SK-N-SH (cell line): ENCODE measurements at regions not wholly inside any gene's neighbourhood (a gene's known extent, or its start where the extent isn't known, plus 50 kb on each side); places are given as distances from the start of the nearest gene placed in this dataset.

Experiments used
- CTCF ChIA-PET: fragments of 300-600, 350-600 bp; formaldehyde crosslinking; extraction: SDS; loops from one replicate; lab custom pipeline; 2021; lab: Yijun Ruan, JAX
- POLR2A ChIA-PET: fragments of 350-600 bp; sonication (Branson Sonifier 250); formaldehyde crosslinking; extraction: SDS; loops from one replicate; lab custom pipeline; 2020; ENCODE audit warnings: antibody characterized with exemption, inconsistent platforms; lab: Yijun Ruan, JAX
- DNase-seq: peaks from one replicate; pipeline ENCODE4 v3.0.0; 2012
- H2AFZ ChIP-seq: fragments of 200-600 bp; sonication (generic); 2 replicates; pipeline ENCODE4 v1.8.1; 2016; ENCODE audit warnings: antibody characterized with exemption, mild to moderate bottlenecking, low read depth
- H3F3A ChIP-seq: fragments of 200-600 bp; sonication (generic); replicated peaks from 2 replicates; pipeline ENCODE3; 2016; ENCODE audit warnings: antibody characterized with exemption, mild to moderate bottlenecking; ENCODE audit not compliant: insufficient read depth
- H3K27ac ChIP-seq, 2 experiments: fragments of 200-500 bp in 1 of 2; fragments of 200-600 bp in 1 of 2; sonication (Bioruptor generic) in 1 of 2; sonication (generic), shearing (Covaris generic) in 1 of 2; 2 replicates each; pipeline versions ENCODE4 v1.5.1 to v1.6.1; 2014 to 2016; ENCODE audit warnings: low read depth in 2 of 2, inconsistent platforms in 1 of 2, low read length in 1 of 2, mild to moderate bottlenecking in 1 of 2, mixed read lengths in 1 of 2
- H3K27me3 ChIP-seq: fragments of 200-600 bp; sonication (generic), shearing (Covaris generic); 2 replicates; pipeline ENCODE4 v1.6.1; 2016; ENCODE audit warnings: mixed run types; ENCODE audit not compliant: insufficient read depth
- H3K36me3 ChIP-seq, 2 experiments: fragments of 200-500 bp in 1 of 2; fragments of 200-600 bp in 1 of 2; sonication (Bioruptor generic) in 1 of 2; sonication (generic) in 1 of 2; replicated peaks in 1 of 2; 2 replicates each; pipeline versions ENCODE3 to v1.5.1; 2014 to 2016; ENCODE audit warnings: low read length in 1 of 2, mild to moderate bottlenecking in 1 of 2; ENCODE audit not compliant: insufficient read depth in 2 of 2, control insufficient read depth in 1 of 2
- H3K4me1 ChIP-seq, 2 experiments: fragments of 200-500 bp in 1 of 2; fragments of 200-600 bp in 1 of 2; sonication (Bioruptor generic) in 1 of 2; sonication (generic), shearing (Covaris generic) in 1 of 2; 2 replicates each; pipeline versions ENCODE4 v1.5.1 to v1.6.1; 2014 to 2016; ENCODE audit warnings: low read depth in 1 of 2, low read length in 1 of 2, mixed run types in 1 of 2; ENCODE audit not compliant: insufficient read depth in 2 of 2, control insufficient read depth in 1 of 2
- H3K4me2 ChIP-seq: fragments of 200-600 bp; sonication (generic), shearing (Covaris generic); 2 replicates; pipeline ENCODE4 v1.6.1; 2017; ENCODE audit warnings: mixed run types
- H3K4me3 ChIP-seq, 2 experiments: fragments of 200-500 bp in 1 of 2; fragments of 200-600 bp in 1 of 2; sonication (Bioruptor generic) in 1 of 2; sonication (generic), shearing (Covaris generic) in 1 of 2; 2 replicates each; pipeline versions ENCODE4 v1.5.1 to v1.8.1; 2014 to 2016; ENCODE audit warnings: low read depth in 2 of 2, inconsistent platforms in 1 of 2, low read length in 1 of 2, mild to moderate bottlenecking in 1 of 2, mixed read lengths in 1 of 2, moderate library complexity in 1 of 2
- H3K79me2 ChIP-seq: fragments of 200-600 bp; sonication (generic); 2 replicates; pipeline ENCODE4 v1.8.1; 2017; ENCODE audit warnings: mild to moderate bottlenecking; ENCODE audit not compliant: insufficient read depth
- H3K9ac ChIP-seq: fragments of 200-600 bp; sonication (generic); 2 replicates; pipeline ENCODE4 v1.6.1; 2017; ENCODE audit warnings: mixed run types
- H3K9me2 ChIP-seq: fragments of 200-600 bp; sonication (generic); 2 replicates; pipeline ENCODE4 v1.6.1; 2017; ENCODE audit warnings: mixed run types
- H3K9me3 ChIP-seq: fragments of 200-600 bp; sonication (generic); 2 replicates; pipeline ENCODE4 v1.6.1; 2017; ENCODE audit warnings: mixed run types, mild to moderate bottlenecking, moderate library complexity
- H4K20me1 ChIP-seq: fragments of 200-600 bp; sonication (generic); 2 replicates; pipeline ENCODE4 v1.6.1; 2017; ENCODE audit warnings: mild to moderate bottlenecking, mixed run types; ENCODE audit not compliant: insufficient read depth
- CHD2 ChIP-seq: fragments of 150-350 bp; IDR thresholded peaks from 2 replicates; pipeline ENCODE4 v1.6.1; 2018; ENCODE audit warnings: low read length; ENCODE audit not compliant: partially characterized antibody
- ELF1 ChIP-seq: IDR thresholded peaks from 2 replicates; pipeline ENCODE4 v1.4.0; 2012
- EP300 ChIP-seq, 2 experiments: IDR thresholded peaks; 2 replicates each; pipeline versions ENCODE4 v1.4.0 to v1.6.1; 2012; ENCODE audit warnings: borderline replicate concordance in 1 of 2, low read depth in 1 of 2, low read length in 1 of 2
- EZH2phosphoT487 ChIP-seq: fragments of 200-600 bp; sonication (generic); IDR thresholded peaks from 2 replicates; pipeline ENCODE4 v1.6.1; 2017; ENCODE audit warnings: low read depth, mixed run types, mild to moderate bottlenecking, antibody characterized with exemption, moderate library complexity, borderline replicate concordance
- FOSL2 ChIP-seq: IDR thresholded peaks from 2 replicates; pipeline ENCODE4 v1.4.0; 2012; ENCODE audit warnings: low read depth, mild to moderate bottlenecking, moderate library complexity, borderline replicate concordance
- FOXJ3 ChIP-seq: sonication (generic); formaldehyde crosslinking; IDR thresholded peaks from 2 replicates; pipeline ENCODE4 v1.5.1; 2020; ENCODE audit warnings: mild to moderate bottlenecking, missing genetic modification reagents
- FOXM1 ChIP-seq: IDR thresholded peaks from 2 replicates; pipeline ENCODE4 v1.4.0; 2012; ENCODE audit warnings: low read depth, mild to moderate bottlenecking
- GABPA ChIP-seq: IDR thresholded peaks from 2 replicates; pipeline ENCODE4 v1.4.0; 2012; ENCODE audit warnings: low read depth, mild to moderate bottlenecking
- GATA2 ChIP-seq: sonication (generic); formaldehyde crosslinking; IDR thresholded peaks from 2 replicates; pipeline ENCODE4 v1.5.0; 2020; ENCODE audit warnings: mild to moderate bottlenecking, missing genetic modification reagents
- JUND ChIP-seq: IDR thresholded peaks from 2 replicates; pipeline ENCODE4 v1.4.0; 2012
- NFIC ChIP-seq: IDR thresholded peaks from 2 replicates; pipeline ENCODE4 v1.4.0; 2012; ENCODE audit warnings: borderline replicate concordance
- NRF1 ChIP-seq: IDR thresholded peaks from 2 replicates; pipeline ENCODE4 v1.6.1; 2012; ENCODE audit warnings: low read depth, mild to moderate bottlenecking, low read length
- PBX3 ChIP-seq: IDR thresholded peaks from 2 replicates; pipeline ENCODE4; 2012
- POLR2AphosphoS5 ChIP-seq: IDR thresholded peaks from 2 replicates; pipeline ENCODE4 v1.6.1; 2012; ENCODE audit warnings: low read depth, low read length
- RAD21 ChIP-seq: IDR thresholded peaks from 2 replicates; pipeline ENCODE4 v1.6.1; 2012; ENCODE audit warnings: mild to moderate bottlenecking, low read length
- RCOR1 ChIP-seq: fragments of 150-350 bp; IDR thresholded peaks from 2 replicates; pipeline ENCODE4 v1.6.1; 2017; ENCODE audit warnings: antibody characterized with exemption, low read length
- REST ChIP-seq: IDR thresholded peaks from 2 replicates; pipeline ENCODE4 v1.6.1; 2012; ENCODE audit warnings: mild to moderate bottlenecking, low read depth, low read length, moderate library complexity
- RFX5 ChIP-seq: IDR thresholded peaks from 2 replicates; pipeline ENCODE4 v1.6.1; 2012; ENCODE audit warnings: mild to moderate bottlenecking, improper control_type of control experiment, low read length
- SIN3A ChIP-seq: IDR thresholded peaks from 2 replicates; pipeline ENCODE4 v1.6.1; 2012; ENCODE audit warnings: low read depth, mild to moderate bottlenecking, low read length, moderate library complexity, borderline replicate concordance
- SMC3 ChIP-seq: IDR thresholded peaks from 2 replicates; pipeline ENCODE4 v1.6.1; 2012; ENCODE audit warnings: low read depth, low read length, improper control_type of control experiment
- TAF1 ChIP-seq: IDR thresholded peaks from 2 replicates; pipeline ENCODE4 v1.6.1; 2012; ENCODE audit warnings: low read depth, mild to moderate bottlenecking, low read length, moderate library complexity, borderline replicate concordance
- TCF12 ChIP-seq: IDR thresholded peaks from 2 replicates; pipeline ENCODE4 v1.4.0; 2012
- TEAD4 ChIP-seq: IDR thresholded peaks from 2 replicates; pipeline ENCODE4 v1.4.0; 2012; ENCODE audit warnings: mild to moderate bottlenecking, borderline replicate concordance; ENCODE audit not compliant: insufficient read depth
- whole genome bisulfite sequencing: methylation state at CpG from one replicate; pipeline ENCODE4 v1.1.6; 2017; ENCODE audit warnings: low lambda C conversion rate; 5-methylcytosine and 5-hydroxymethylcytosine counted together
- TF ChIP-seq, protein P1 (sequence below): fragments of 150-350 bp; IDR thresholded peaks from 2 replicates; pipeline ENCODE4 v1.6.1; 2016; ENCODE audit warnings: mild to moderate bottlenecking, low read depth, low read length
- TF ChIP-seq, protein P2 (sequence below): IDR thresholded peaks from 2 replicates; pipeline ENCODE4 v1.4.0; 2012; ENCODE audit warnings: low read depth

GRCh38 chr17:71922439-71922838 lies 198.4 kb upstream of the SOX9 start:
- H3K4me2 ChIP-seq, result no peak overlapping the region
- no peaks in the 10 kb centered on the region for H3F3A ChIP-seq
- no peak for TF ChIP-seq RAD21
- no peak for TF ChIP-seq FOXM1
- TF ChIP-seq NFIC, result no peak
- no peak for TF ChIP-seq RCOR1
- TF ChIP-seq EP300 (IDR thresholded peaks at IDR 0.05; ENCODE audit: borderline replicate concordance in 1 of 2, low read depth in 1 of 2, low read length in 1 of 2), result no peak
- TF ChIP-seq PBX3, result no peak
- TF ChIP-seq SIN3A, result no peak
- no peak for TF ChIP-seq TAF1
- TF ChIP-seq RFX5, result no peak
- no peak for TF ChIP-seq NRF1
- no peak for TF ChIP-seq FOXJ3
- TF ChIP-seq ELF1, result no peak
- TF ChIP-seq SMC3, result no peak
- TF ChIP-seq TEAD4, result no peak
- TF ChIP-seq, protein P1, sequence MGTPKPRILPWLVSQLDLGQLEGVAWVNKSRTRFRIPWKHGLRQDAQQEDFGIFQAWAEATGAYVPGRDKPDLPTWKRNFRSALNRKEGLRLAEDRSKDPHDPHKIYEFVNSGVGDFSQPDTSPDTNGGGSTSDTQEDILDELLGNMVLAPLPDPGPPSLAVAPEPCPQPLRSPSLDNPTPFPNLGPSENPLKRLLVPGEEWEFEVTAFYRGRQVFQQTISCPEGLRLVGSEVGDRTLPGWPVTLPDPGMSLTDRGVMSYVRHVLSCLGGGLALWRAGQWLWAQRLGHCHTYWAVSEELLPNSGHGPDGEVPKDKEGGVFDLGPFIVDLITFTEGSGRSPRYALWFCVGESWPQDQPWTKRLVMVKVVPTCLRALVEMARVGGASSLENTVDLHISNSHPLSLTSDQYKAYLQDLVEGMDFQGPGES, result no peak
- H3K4me1 ChIP-seq, result no peaks in the 10 kb centered on the region; a peak in 1 of 4 replicates
- DNase-seq, result no peak
- H3K9me3 ChIP-seq, result no peaks in the 10 kb centered on the region
- H3K27ac ChIP-seq, result no peak overlapping the region
- H2AFZ ChIP-seq, result no peak overlapping the region; the same call in 1 of the 2 replicates
- H3K79me2 ChIP-seq, result no peaks in the 10 kb centered on the region
- no peaks in the 10 kb centered on the region for H3K36me3 ChIP-seq
- H4K20me1 ChIP-seq, result no peaks in the 10 kb centered on the region
- H3K9me2 ChIP-seq, result no peaks in the 10 kb centered on the region
- H3K27me3 ChIP-seq, result no peaks in the 10 kb centered on the region
- ChIA-PET CTCF (no interaction called here), POLR2A (no interaction called here)
- H3K4me3 ChIP-seq, result no peak overlapping the region
- no peak overlapping the region for H3K9ac ChIP-seq

DNA sequence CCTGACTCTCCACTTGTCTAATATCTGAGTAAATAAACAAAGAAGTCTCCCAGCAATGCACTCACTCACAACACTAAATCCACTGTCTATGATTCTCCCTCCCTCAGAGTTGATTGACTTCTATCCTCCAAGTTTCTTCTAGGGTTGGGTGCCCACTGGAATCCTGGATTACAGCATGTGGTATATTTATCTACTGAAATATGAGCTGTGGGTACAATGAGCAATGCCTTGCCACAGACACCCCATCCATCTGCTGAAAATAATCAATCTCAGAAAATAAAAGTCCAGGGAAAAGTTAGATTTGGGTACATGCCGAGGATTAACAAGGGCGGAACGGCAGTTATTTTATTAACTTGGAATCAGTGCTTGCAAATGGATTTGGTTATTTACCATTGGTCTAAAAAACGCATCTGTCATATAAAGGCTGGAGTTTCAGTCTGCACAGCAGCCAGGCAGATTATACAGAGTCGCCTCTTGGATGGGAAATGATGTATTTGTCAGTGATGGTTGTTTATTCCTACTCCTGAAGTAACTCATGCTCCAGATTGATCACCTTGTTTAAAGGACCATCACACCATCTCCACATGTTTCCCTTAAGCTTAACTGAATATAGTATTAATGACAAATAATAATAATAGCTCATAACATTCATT lies 193.9 kb upstream of the SOX9 start:
- Histone ChIP-seq H3K27me3 (no peaks in the 10 kb centered on the region), H3K9me3 (no peaks in the 10 kb centered on the region), H3F3A (no peaks in the 10 kb centered on the region), H3K36me3 (no peaks in the 10 kb centered on the region), H3K9ac (no peak overlapping the region), H3K27ac (no peak overlapping the region), H3K4me1 (no peaks in the 10 kb centered on the region), H3K4me3 (no peak overlapping the region), H3K4me2 (no peak overlapping the region), H3K79me2 (no peaks in the 10 kb centered on the region), H2AFZ (no peak overlapping the region), H3K9me2 (no peaks in the 10 kb centered on the region), H4K20me1 (no peaks in the 10 kb centered on the region)
- no peak for DNase-seq
- 59% methylated on average over 5 of the region's 5 CpGs for WGBS
- CTCF ChIA-PET, result interaction anchor here (1.4 kb wide), 1 partner anchor 160 kb away, joined by 3 read pairs; no protein-coding TSS in a partner anchor
- POLR2A ChIA-PET, result no interaction called here
- TF ChIP-seq ELF1, result no peak
- TF ChIP-seq TEAD4, result no peak
- TF ChIP-seq RCOR1, result no peak
- no peak for TF ChIP-seq EZH2phosphoT487
- TF ChIP-seq JUND, result no peak
- TF ChIP-seq, protein P2, sequence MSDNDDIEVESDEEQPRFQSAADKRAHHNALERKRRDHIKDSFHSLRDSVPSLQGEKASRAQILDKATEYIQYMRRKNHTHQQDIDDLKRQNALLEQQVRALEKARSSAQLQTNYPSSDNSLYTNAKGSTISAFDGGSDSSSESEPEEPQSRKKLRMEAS, result no peak
- TF ChIP-seq POLR2AphosphoS5, result no peak
- TF ChIP-seq NFIC, result no peak
- no peak for TF ChIP-seq TCF12
- TF ChIP-seq GABPA, result no peak
- no peak for TF ChIP-seq FOXJ3
- no peak for TF ChIP-seq GATA2 (CRISPR knock-in tag)
- TF ChIP-seq FOSL2, result no peak
- TF ChIP-seq CHD2, result no peak
- TF ChIP-seq REST, result no peak
